GM23338 (cell line): ENCODE measurements at regions not wholly inside any gene's neighbourhood (a gene's known extent, or its start where the extent isn't known, plus 50 kb on each side); places are given as distances from the start of the nearest gene placed in this dataset.

ENCODE experiments used
- ATAC-seq: fragments of 200-7000 bp; cut with Tn5 transposase; 3 replicates; pipeline ENCODE4 v1.9.1; 2020
- DNase-seq: peaks from one replicate; pipeline ENCODE4 v3.0.0-alpha.2; 2015; ENCODE audit warnings: low spot score
- H2AFZ ChIP-seq: fragments of 200-600 bp; sonication (generic); 2 replicates; pipeline ENCODE4 v1.8.0; 2016; ENCODE audit warnings: antibody characterized with exemption, mild to moderate bottlenecking, moderate library complexity
- H3F3A ChIP-seq: fragments of 200-600 bp; sonication (generic); replicated peaks from 2 replicates; pipeline ENCODE4 v1.8.0; 2017; ENCODE audit warnings: antibody characterized with exemption, mixed run types, low read depth
- H3K27ac ChIP-seq: fragments of 200-600 bp; sonication (generic); 2 replicates; pipeline ENCODE4 v1.6.1; 2016; ENCODE audit warnings: low read depth
- H3K27me3 ChIP-seq: fragments of 200-600 bp; sonication (generic); 2 replicates; pipeline ENCODE4 v1.8.0; 2016; ENCODE audit warnings: mild to moderate bottlenecking, mixed run types, moderate library complexity; ENCODE audit not compliant: insufficient read depth
- H3K36me3 ChIP-seq: fragments of 200-600 bp; sonication (generic); 2 replicates; pipeline ENCODE4 v1.8.0; 2016; ENCODE audit warnings: mild to moderate bottlenecking; ENCODE audit not compliant: insufficient read depth
- H3K4me1 ChIP-seq: fragments of 200-600 bp; sonication (generic); 2 replicates; pipeline ENCODE4 v1.8.0; 2016; ENCODE audit warnings: mild to moderate bottlenecking, moderate library complexity; ENCODE audit not compliant: insufficient read depth
- H3K4me2 ChIP-seq: fragments of 200-600 bp; sonication (generic); 2 replicates; pipeline ENCODE4 v1.7.1; 2017; ENCODE audit warnings: mixed run types
- H3K4me3 ChIP-seq: fragments of 200-600 bp; sonication (generic); 2 replicates; pipeline ENCODE4 v1.6.1; 2016; ENCODE audit warnings: mixed run types
- H3K79me2 ChIP-seq: fragments of 200-600 bp; sonication (generic); replicated peaks from 2 replicates; pipeline ENCODE4 v1.8.0; 2017; ENCODE audit warnings: mild to moderate bottlenecking; ENCODE audit not compliant: insufficient read depth
- H3K9me2 ChIP-seq: fragments of 200-600 bp; sonication (generic); 2 replicates; pipeline ENCODE4 v1.8.0; 2017; ENCODE audit not compliant: insufficient read depth
- H4K20me1 ChIP-seq: fragments of 200-600 bp; sonication (generic); replicated peaks from 2 replicates; pipeline ENCODE4 v1.8.0; 2017; ENCODE audit warnings: mild to moderate bottlenecking; ENCODE audit not compliant: insufficient read depth
- H3K27ac Mint-ChIP-seq: 2 replicates; pipeline ENCODE4 v1.8.0; 2020; ENCODE audit warnings: inconsistent platforms, mild to moderate bottlenecking, moderate library complexity, mixed read lengths
- H3K27me3 Mint-ChIP-seq: 3 replicates; pipeline ENCODE4 v1.8.0; 2022; ENCODE audit warnings: low read depth, mild to moderate bottlenecking, moderate library complexity, mixed read lengths, inconsistent platforms; ENCODE audit not compliant: insufficient read depth, poor library complexity
- H3K36me3 Mint-ChIP-seq: 3 replicates; pipeline ENCODE4 v1.8.0; 2021; ENCODE audit warnings: low read depth, mild to moderate bottlenecking, inconsistent platforms, moderate library complexity, mixed read lengths
- H3K4me1 Mint-ChIP-seq: 3 replicates; pipeline ENCODE4 v1.8.0; 2020; ENCODE audit warnings: mild to moderate bottlenecking, inconsistent platforms, mixed read lengths
- H3K4me3 Mint-ChIP-seq: 3 replicates; pipeline ENCODE4 v1.8.0; 2021; ENCODE audit warnings: moderate library complexity, mild to moderate bottlenecking, inconsistent platforms, mixed read lengths
- H3K9me3 Mint-ChIP-seq: 3 replicates; pipeline ENCODE4 v1.8.0; 2020; ENCODE audit warnings: moderate library complexity, mild to moderate bottlenecking, inconsistent platforms, mixed read lengths
- CTCF ChIP-seq, 2 experiments: fragments of 200-600 bp in 1 of 2; sonication (generic) in 1 of 2; conservative IDR thresholded peaks; 2 replicates each; pipeline versions ENCODE4 v1.5.1 to v1.6.1; 2016 to 2017; ENCODE audit warnings: antibody characterized with exemption in 2 of 2, low read depth in 2 of 2, mild to moderate bottlenecking in 2 of 2, moderate library complexity in 1 of 2
- ETS1 ChIP-seq: IDR thresholded peaks from 2 replicates; pipeline ENCODE4 v1.6.1; 2016; ENCODE audit warnings: antibody characterized with exemption
- EZH2 ChIP-seq: fragments of 200-600 bp; sonication (generic); IDR thresholded peaks from one replicate; pipeline ENCODE4 v1.8.0; 2017; ENCODE audit warnings: antibody characterized with exemption, mild to moderate bottlenecking, low read depth; ENCODE audit not compliant: unreplicated experiment
- JUNB ChIP-seq: IDR thresholded peaks from one replicate; pipeline ENCODE4 v1.6.1; 2016; ENCODE audit warnings: antibody characterized with exemption; ENCODE audit not compliant: unreplicated experiment
- REST ChIP-seq: IDR thresholded peaks from one replicate; pipeline ENCODE4 v1.6.1; 2018; ENCODE audit warnings: antibody characterized with exemption; ENCODE audit not compliant: unreplicated experiment
- STAT1 ChIP-seq: IDR thresholded peaks from one replicate; pipeline ENCODE4 v1.6.1; 2016; ENCODE audit warnings: antibody characterized with exemption; ENCODE audit not compliant: unreplicated experiment
- ZNF114 ChIP-seq: fragments of 250-450 bp; sonication (Bioruptor Pico); IDR thresholded peaks from 2 replicates; pipeline ENCODE4 v1.5.0; 2020; ENCODE audit warnings: mild to moderate bottlenecking, moderate library complexity
- ZNF331 ChIP-seq: fragments of 250-450 bp; sonication (Bioruptor Pico); IDR thresholded peaks from 2 replicates; pipeline ENCODE4 v1.5.0; 2020; ENCODE audit warnings: low read depth, mild to moderate bottlenecking, moderate library complexity
- ZNF462 ChIP-seq: fragments of 250-450 bp; sonication (Bioruptor Pico); IDR thresholded peaks from 2 replicates; pipeline ENCODE4 v1.5.0; 2020; ENCODE audit warnings: mild to moderate bottlenecking, moderate library complexity

GRCh38 chr2:65922794-65923193, 490.4 kb upstream of the SPRED2 start (continued):
- TF ChIP-seq ZNF331 (CRISPR knock-in tag), result no peak
- TF ChIP-seq EZH2, result no peak

GRCh38 chr2:65922030-65922429, 489.6 kb upstream of the SPRED2 start:
- Mint-ChIP-seq H3K36me3 (no peaks in the 10 kb centered on the region), H3K27ac (no peak overlapping the region), H3K4me1 (no peaks in the 10 kb centered on the region), H3K4me3 (no peak overlapping the region), H3K9me3 (no peaks in the 10 kb centered on the region), H3K27me3 (no peaks in the 10 kb centered on the region)
- Histone ChIP-seq H3K4me2 (no peak overlapping the region), H2AFZ (no peak overlapping the region), H3K79me2 (no peaks in the 10 kb centered on the region), H3K27ac (no peak overlapping the region), H3K9me2 (no peaks in the 10 kb centered on the region; the same call in 1 of the 2 replicates), H3K36me3 (no peaks in the 10 kb centered on the region), H4K20me1 (no peaks in the 10 kb centered on the region), H3F3A (no peaks in the 10 kb centered on the region), H3K4me1 (no peaks in the 10 kb centered on the region), H3K27me3 (no peaks in the 10 kb centered on the region), H3K4me3 (no peak overlapping the region)
- TF ChIP-seq ZNF114, result no peak
- TF ChIP-seq REST, result no peak
- TF ChIP-seq ZNF331 (CRISPR knock-in tag), result no peak
- TF ChIP-seq EZH2, result no peak
- no peak for TF ChIP-seq ETS1
- TF ChIP-seq CTCF (conservative IDR thresholded peaks at IDR 0.05; ENCODE audit: low read depth in 2 of 2), result no peak
- TF ChIP-seq ZNF462 (CRISPR knock-in tag), result no peak
- TF ChIP-seq STAT1, result no peak
- no peak for TF ChIP-seq JUNB
- no peak for ATAC-seq
- DNase-seq, result no peak
